OCI-LY1 (cell line): ENCODE measurements at regions not wholly inside any gene's neighbourhood (a gene's known extent, or its start where the extent isn't known, plus 50 kb on each side); places are given as distances from the start of the nearest gene placed in this dataset.

Experiments used
- EZH2 ChIP-seq: fragments of 200-600 bp; sonication (generic), shearing (Covaris generic); IDR thresholded peaks from 2 replicates; pipeline ENCODE4 v1.8.0; 2017; ENCODE audit warnings: borderline replicate concordance, mixed run types, mild to moderate bottlenecking, antibody characterized with exemption, low read length, moderate library complexity, mixed read lengths
- TF ChIP-seq, protein P1 (sequence below): fragments of 200-600 bp; sonication (generic), shearing (Covaris generic); IDR thresholded peaks from 2 replicates; pipeline ENCODE4 v1.5.1; 2017; ENCODE audit warnings: mild to moderate bottlenecking, antibody characterized with exemption, low read length, moderate library complexity, mixed read lengths

DNA sequence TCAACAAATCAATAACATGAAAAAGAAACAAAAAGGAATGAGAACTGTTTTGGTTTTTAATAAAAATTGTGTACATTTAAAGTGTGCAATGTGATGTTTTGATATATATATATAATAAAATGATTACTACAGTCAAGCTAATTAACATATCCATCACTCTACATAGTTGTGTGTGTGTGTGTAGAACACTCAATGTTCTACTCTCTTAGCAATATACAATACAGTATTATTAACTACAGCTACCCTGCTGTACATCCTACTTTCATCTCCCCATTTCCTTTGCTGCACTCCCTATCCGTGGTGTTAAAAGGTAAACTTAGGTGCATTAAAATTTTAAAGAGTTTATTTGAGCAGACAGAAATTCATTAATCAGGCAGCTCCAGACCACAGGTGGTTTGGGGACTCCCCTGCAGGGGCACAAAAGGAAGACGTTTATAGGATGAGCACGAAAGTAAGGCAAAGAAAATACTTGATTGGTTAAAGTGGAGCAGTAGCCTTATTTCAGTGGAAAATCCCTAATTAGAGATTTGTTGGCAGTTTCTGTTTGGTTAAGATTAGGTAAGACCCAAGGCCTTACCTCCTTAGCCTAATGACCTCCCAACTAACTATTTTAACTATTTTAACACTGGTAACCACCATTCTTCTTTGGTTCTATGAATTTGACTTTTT is 61.8 kb upstream of the SNRK start:
- TF ChIP-seq, protein P1, sequence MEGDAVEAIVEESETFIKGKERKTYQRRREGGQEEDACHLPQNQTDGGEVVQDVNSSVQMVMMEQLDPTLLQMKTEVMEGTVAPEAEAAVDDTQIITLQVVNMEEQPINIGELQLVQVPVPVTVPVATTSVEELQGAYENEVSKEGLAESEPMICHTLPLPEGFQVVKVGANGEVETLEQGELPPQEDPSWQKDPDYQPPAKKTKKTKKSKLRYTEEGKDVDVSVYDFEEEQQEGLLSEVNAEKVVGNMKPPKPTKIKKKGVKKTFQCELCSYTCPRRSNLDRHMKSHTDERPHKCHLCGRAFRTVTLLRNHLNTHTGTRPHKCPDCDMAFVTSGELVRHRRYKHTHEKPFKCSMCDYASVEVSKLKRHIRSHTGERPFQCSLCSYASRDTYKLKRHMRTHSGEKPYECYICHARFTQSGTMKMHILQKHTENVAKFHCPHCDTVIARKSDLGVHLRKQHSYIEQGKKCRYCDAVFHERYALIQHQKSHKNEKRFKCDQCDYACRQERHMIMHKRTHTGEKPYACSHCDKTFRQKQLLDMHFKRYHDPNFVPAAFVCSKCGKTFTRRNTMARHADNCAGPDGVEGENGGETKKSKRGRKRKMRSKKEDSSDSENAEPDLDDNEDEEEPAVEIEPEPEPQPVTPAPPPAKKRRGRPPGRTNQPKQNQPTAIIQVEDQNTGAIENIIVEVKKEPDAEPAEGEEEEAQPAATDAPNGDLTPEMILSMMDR, result no peak
- TF ChIP-seq EZH2, result no peak
